SK-N-SH treated with all-trans-retinoic acid at 6 μM for 48 hours (cell line): ENCODE measurements at regions not wholly inside any gene's neighbourhood (a gene's known extent, or its start where the extent isn't known, plus 50 kb on each side); places are given as distances from the start of the nearest gene placed in this dataset.
"Not testable (repeated sequence)": the region's sequence is repeated elsewhere in the genome, so short reads cannot be mapped to it uniquely, and the experiment has no call there.

ENCODE experiments used
- ARNTL ChIP-seq: fragments of 450-650 bp; formaldehyde crosslinking; IDR thresholded peaks from 2 replicates; pipeline ENCODE4 v1.5.0; 2020; ENCODE audit warnings: low read depth, mild to moderate bottlenecking, moderate library complexity, borderline replicate concordance
- BACH2 ChIP-seq: fragments of 250-450 bp; sonication (Bioruptor Pico); IDR thresholded peaks from 2 replicates; pipeline ENCODE4 v1.9.0; 2021; ENCODE audit warnings: mild to moderate bottlenecking, borderline replicate concordance
- RARB ChIP-seq: fragments of 250-450 bp; sonication (Bioruptor Pico); IDR thresholded peaks from 2 replicates; pipeline ENCODE4 v1.8.0; 2021; ENCODE audit warnings: mild to moderate bottlenecking, moderate library complexity
- TF ChIP-seq, protein P1 (sequence below): fragments of 250-450 bp; sonication (Bioruptor Pico); IDR thresholded peaks from 2 replicates; pipeline ENCODE4 v1.8.0; 2020; ENCODE audit warnings: mild to moderate bottlenecking, moderate library complexity, borderline replicate concordance

DNA sequence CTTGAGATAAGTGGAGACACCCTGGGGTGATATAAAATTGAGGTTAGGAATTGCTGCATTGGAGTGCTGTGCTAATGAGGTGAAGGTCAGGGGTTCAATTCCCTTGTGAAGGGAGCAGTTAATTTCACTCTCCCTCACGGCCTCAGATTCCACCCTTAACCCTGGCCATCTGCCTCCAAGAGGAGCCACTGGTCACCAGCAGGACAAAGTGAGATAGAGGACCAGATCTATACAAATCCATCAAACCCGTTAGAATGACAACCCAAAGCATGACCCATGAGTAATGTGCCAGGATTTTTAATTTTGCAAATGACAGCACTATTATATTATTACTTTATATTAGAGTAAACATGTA is 186.4 kb upstream of the IRF2BP2 start:
- TF ChIP-seq, protein P1, sequence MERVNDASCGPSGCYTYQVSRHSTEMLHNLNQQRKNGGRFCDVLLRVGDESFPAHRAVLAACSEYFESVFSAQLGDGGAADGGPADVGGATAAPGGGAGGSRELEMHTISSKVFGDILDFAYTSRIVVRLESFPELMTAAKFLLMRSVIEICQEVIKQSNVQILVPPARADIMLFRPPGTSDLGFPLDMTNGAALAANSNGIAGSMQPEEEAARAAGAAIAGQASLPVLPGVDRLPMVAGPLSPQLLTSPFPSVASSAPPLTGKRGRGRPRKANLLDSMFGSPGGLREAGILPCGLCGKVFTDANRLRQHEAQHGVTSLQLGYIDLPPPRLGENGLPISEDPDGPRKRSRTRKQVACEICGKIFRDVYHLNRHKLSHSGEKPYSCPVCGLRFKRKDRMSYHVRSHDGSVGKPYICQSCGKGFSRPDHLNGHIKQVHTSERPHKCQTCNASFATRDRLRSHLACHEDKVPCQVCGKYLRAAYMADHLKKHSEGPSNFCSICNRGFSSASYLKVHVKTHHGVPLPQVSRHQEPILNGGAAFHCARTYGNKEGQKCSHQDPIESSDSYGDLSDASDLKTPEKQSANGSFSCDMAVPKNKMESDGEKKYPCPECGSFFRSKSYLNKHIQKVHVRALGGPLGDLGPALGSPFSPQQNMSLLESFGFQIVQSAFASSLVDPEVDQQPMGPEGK (CRISPR knock-in tag) = not testable (repeated sequence)
- not testable (repeated sequence) for TF ChIP-seq ARNTL, RARB, BACH2 (CRISPR knock-in tag)
